WTC11 (cell line): ENCODE measurements at regions not wholly inside any gene's neighbourhood (a gene's known extent, or its start where the extent isn't known, plus 50 kb on each side); places are given as distances from the start of the nearest gene placed in this dataset.

Experiments
- ATAC-seq: fragments of 200-7000 bp; cut with Tn5 transposase; 2 replicates; pipeline ENCODE4 v1.10.0; 2021; ENCODE audit warnings: mild to moderate bottlenecking, moderate library complexity
- CTCF ChIA-PET: fragments of 300-600 bp; sonication (Branson Sonifier 250); formaldehyde crosslinking; loops from one replicate; lab custom pipeline; 2021; ENCODE audit warnings: antibody characterized with exemption; lab: Charles Lee
- POLR2A ChIA-PET: fragments of 350-600 bp; sonication (Branson Sonifier 250); formaldehyde crosslinking; loops from one replicate; lab custom pipeline; 2021; ENCODE audit warnings: antibody characterized with exemption; lab: Charles Lee
- DNase-seq: peaks from one replicate; pipeline ENCODE4 v3.0.0; 2021; ENCODE audit warnings: low spot score
- H3K27ac Mint-ChIP-seq: 2 replicates; pipeline ENCODE4 v1.8.0; 2021; ENCODE audit warnings: mixed read lengths
- H3K27me3 Mint-ChIP-seq: 2 replicates; pipeline ENCODE4 v1.8.0; 2021; ENCODE audit warnings: low read depth, mild to moderate bottlenecking, moderate library complexity, mixed read lengths
- H3K36me3 Mint-ChIP-seq: 2 replicates; pipeline ENCODE4 v1.8.0; 2021; ENCODE audit warnings: mixed read lengths
- H3K4me1 Mint-ChIP-seq: 2 replicates; pipeline ENCODE4 v1.8.0; 2022; ENCODE audit warnings: mixed read lengths
- H3K4me3 Mint-ChIP-seq: 2 replicates; pipeline ENCODE4 v1.8.0; 2021; ENCODE audit warnings: mild to moderate bottlenecking, moderate library complexity, mixed read lengths
- H3K9me3 Mint-ChIP-seq: 2 replicates; pipeline ENCODE4 v1.8.0; 2021; ENCODE audit warnings: mixed read lengths
- CBFB ChIP-seq: sonication (generic); formaldehyde crosslinking; IDR thresholded peaks from 2 replicates; pipeline ENCODE4 v1.8.1; 2022; ENCODE audit warnings: mild to moderate bottlenecking, low read depth, missing genetic modification reagents
- CREM ChIP-seq: sonication (generic); formaldehyde crosslinking; IDR thresholded peaks from 2 replicates; pipeline ENCODE4 v1.8.1; 2022; ENCODE audit warnings: mild to moderate bottlenecking, missing genetic modification reagents, moderate library complexity
- GTF2I ChIP-seq: fragments of 250-450 bp; sonication (Bioruptor Pico); conservative IDR thresholded peaks from 2 replicates; pipeline ENCODE4 v1.4.0; 2021; ENCODE audit warnings: mild to moderate bottlenecking
- JAZF1 ChIP-seq: fragments of 250-450 bp; sonication (Bioruptor Pico); IDR thresholded peaks from 2 replicates; pipeline ENCODE4 v1.9.0; 2021; ENCODE audit warnings: moderate library complexity, mild to moderate bottlenecking, inconsistent platforms
- NFATC4 ChIP-seq: fragments of 250-450 bp; sonication (Bioruptor Pico); IDR thresholded peaks from 2 replicates; pipeline ENCODE4 v1.9.0; 2021; ENCODE audit warnings: mild to moderate bottlenecking
- NR3C1 ChIP-seq: sonication (generic); formaldehyde crosslinking; conservative IDR thresholded peaks from 2 replicates; pipeline ENCODE4 v1.8.1; 2023; ENCODE audit warnings: low read depth, mild to moderate bottlenecking, missing genetic modification reagents
- OVOL2 ChIP-seq: fragments of 250-450 bp; sonication (Bioruptor Pico); IDR thresholded peaks from 2 replicates; pipeline ENCODE4 v1.9.0; 2021; ENCODE audit warnings: mild to moderate bottlenecking, borderline replicate concordance
- RELA ChIP-seq: sonication (generic); formaldehyde crosslinking; IDR thresholded peaks from 2 replicates; pipeline ENCODE4 v1.8.1; 2022; ENCODE audit warnings: missing genetic modification reagents, mild to moderate bottlenecking, borderline replicate concordance
- SMAD4 ChIP-seq: sonication (generic); formaldehyde crosslinking; IDR thresholded peaks from 2 replicates; pipeline ENCODE4 v1.8.0; 2022; ENCODE audit warnings: mild to moderate bottlenecking, missing genetic modification reagents
- TCF7 ChIP-seq: sonication (generic); formaldehyde crosslinking; IDR thresholded peaks from 2 replicates; pipeline ENCODE4 v1.8.0; 2022; ENCODE audit warnings: mild to moderate bottlenecking, low read depth, missing genetic modification reagents, moderate library complexity
- TP53 ChIP-seq: sonication (generic); formaldehyde crosslinking; IDR thresholded peaks from 2 replicates; pipeline ENCODE4 v1.8.1; 2023; ENCODE audit warnings: mild to moderate bottlenecking, missing genetic modification reagents
- ZNF232 ChIP-seq: sonication (generic); formaldehyde crosslinking; IDR thresholded peaks from 2 replicates; pipeline ENCODE4 v1.8.0; 2022; ENCODE audit warnings: mild to moderate bottlenecking, missing genetic modification reagents
- ZNF416 ChIP-seq: fragments of 250-450 bp; sonication (Bioruptor Pico); IDR thresholded peaks from 2 replicates; pipeline ENCODE4 v1.9.0; 2021; ENCODE audit warnings: mild to moderate bottlenecking, inconsistent platforms
- ZNF423 ChIP-seq: fragments of 250-450 bp; sonication (Bioruptor Pico); IDR thresholded peaks from 2 replicates; pipeline ENCODE4 v2.1.2; 2022; ENCODE audit warnings: mild to moderate bottlenecking, moderate library complexity
- TF ChIP-seq, protein P1 (sequence below): fragments of 250-450 bp; sonication (Bioruptor Pico); IDR thresholded peaks from 2 replicates; pipeline ENCODE4 v1.9.0; 2021; ENCODE audit warnings: mild to moderate bottlenecking
- TF ChIP-seq, protein P2 (sequence below): sonication (generic); formaldehyde crosslinking; IDR thresholded peaks from 2 replicates; pipeline ENCODE4 v1.8.0; 2023; ENCODE audit warnings: mild to moderate bottlenecking, missing genetic modification reagents
- TF ChIP-seq, protein P3 (sequence below): sonication (generic); formaldehyde crosslinking; IDR thresholded peaks from 2 replicates; pipeline ENCODE4 v1.8.1; 2022; ENCODE audit warnings: low read depth, missing genetic modification reagents, borderline replicate concordance
- TF ChIP-seq, protein P4 (sequence below): sonication (generic); formaldehyde crosslinking; IDR thresholded peaks from 2 replicates; pipeline ENCODE4 v1.8.0; 2023; ENCODE audit warnings: missing genetic modification reagents
- TF ChIP-seq, protein P5 (sequence below): sonication (generic); formaldehyde crosslinking; conservative IDR thresholded peaks from 2 replicates; pipeline ENCODE4 v1.8.1; 2023; ENCODE audit warnings: mild to moderate bottlenecking, low read depth, missing genetic modification reagents, moderate library complexity
- TF ChIP-seq, protein P6 (sequence below): fragments of 250-450 bp; sonication (Bioruptor Pico); IDR thresholded peaks from 2 replicates; pipeline ENCODE4 v1.8.0; 2021; ENCODE audit warnings: mild to moderate bottlenecking

DNA sequence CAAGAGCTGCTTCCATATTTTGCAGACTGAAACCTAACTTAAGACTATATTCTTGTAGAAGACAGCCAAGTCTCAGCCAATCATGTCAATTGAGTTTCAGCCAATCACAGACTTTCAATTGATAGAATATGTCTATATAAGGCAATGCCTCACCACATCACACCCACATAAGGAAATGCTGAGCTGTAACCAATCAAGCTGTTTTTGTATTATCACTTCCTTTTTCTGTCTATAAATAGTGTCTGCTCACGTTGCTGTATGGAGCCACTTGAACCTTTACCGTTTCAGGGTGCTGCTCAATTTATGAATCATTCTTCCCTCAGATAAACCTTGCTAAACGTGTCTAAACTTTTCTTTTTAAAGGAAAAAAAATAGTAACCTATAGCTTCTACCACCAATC lies 1554.4 kb upstream of the LRRTM1 start:
- POLR2A ChIA-PET, result interaction anchor here (0.7 kb wide), 1 partner anchor 752 kb away, joined by 4 read pairs; no protein-coding TSS in a partner anchor

DNA sequence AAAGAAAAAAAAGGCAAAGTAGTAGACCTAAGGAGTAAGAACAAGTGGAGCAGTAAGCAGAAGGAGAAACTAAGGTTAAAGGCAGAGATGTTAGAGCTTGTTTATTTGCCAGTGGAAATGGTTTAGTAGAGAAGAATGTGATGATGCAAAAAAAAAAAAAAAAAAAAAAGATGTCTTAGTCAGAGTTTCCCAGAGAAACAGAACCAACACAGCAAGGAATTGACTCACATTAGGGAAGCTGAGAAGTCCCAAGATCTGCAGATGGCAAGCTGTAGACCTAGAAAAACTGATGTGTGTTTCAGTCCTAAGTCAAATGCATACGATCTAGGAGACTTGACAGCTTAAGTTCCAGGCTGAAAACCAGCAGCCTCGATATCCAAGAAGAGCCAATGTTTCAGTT lies 1548.8 kb upstream of the LRRTM1 start:
- DNase-seq, result no peak
- Mint-ChIP-seq H3K9me3 (no peaks in the 10 kb centered on the region), H3K27me3 (no peaks in the 10 kb centered on the region), H3K27ac (no peak overlapping the region), H3K4me3 (no peak overlapping the region), H3K36me3 (no peaks in the 10 kb centered on the region), H3K4me1 (no peaks in the 10 kb centered on the region)
- CTCF ChIA-PET, result no interaction called here
- TF ChIP-seq JAZF1 (no peak), ZNF416 (no peak), SMAD4 (no peak), RELA (CRISPR knock-in tag) (no peak), CREM (no peak), NFATC4 (CRISPR knock-in tag) (no peak), ZNF232 (CRISPR knock-in tag) (no peak), TP53 (CRISPR knock-in tag) (no peak), NR3C1 (CRISPR knock-in tag) (no peak), OVOL2 (no peak), GTF2I (CRISPR knock-in tag) (no peak), CBFB (no peak)
- TF ChIP-seq, protein P1, sequence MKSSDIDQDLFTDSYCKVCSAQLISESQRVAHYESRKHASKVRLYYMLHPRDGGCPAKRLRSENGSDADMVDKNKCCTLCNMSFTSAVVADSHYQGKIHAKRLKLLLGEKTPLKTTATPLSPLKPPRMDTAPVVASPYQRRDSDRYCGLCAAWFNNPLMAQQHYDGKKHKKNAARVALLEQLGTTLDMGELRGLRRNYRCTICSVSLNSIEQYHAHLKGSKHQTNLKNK, result no peak
- TF ChIP-seq, protein P2, sequence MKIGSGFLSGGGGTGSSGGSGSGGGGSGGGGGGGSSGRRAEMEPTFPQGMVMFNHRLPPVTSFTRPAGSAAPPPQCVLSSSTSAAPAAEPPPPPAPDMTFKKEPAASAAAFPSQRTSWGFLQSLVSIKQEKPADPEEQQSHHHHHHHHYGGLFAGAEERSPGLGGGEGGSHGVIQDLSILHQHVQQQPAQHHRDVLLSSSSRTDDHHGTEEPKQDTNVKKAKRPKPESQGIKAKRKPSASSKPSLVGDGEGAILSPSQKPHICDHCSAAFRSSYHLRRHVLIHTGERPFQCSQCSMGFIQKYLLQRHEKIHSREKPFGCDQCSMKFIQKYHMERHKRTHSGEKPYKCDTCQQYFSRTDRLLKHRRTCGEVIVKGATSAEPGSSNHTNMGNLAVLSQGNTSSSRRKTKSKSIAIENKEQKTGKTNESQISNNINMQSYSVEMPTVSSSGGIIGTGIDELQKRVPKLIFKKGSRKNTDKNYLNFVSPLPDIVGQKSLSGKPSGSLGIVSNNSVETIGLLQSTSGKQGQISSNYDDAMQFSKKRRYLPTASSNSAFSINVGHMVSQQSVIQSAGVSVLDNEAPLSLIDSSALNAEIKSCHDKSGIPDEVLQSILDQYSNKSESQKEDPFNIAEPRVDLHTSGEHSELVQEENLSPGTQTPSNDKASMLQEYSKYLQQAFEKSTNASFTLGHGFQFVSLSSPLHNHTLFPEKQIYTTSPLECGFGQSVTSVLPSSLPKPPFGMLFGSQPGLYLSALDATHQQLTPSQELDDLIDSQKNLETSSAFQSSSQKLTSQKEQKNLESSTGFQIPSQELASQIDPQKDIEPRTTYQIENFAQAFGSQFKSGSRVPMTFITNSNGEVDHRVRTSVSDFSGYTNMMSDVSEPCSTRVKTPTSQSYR, result no peak
- TF ChIP-seq, protein P3, sequence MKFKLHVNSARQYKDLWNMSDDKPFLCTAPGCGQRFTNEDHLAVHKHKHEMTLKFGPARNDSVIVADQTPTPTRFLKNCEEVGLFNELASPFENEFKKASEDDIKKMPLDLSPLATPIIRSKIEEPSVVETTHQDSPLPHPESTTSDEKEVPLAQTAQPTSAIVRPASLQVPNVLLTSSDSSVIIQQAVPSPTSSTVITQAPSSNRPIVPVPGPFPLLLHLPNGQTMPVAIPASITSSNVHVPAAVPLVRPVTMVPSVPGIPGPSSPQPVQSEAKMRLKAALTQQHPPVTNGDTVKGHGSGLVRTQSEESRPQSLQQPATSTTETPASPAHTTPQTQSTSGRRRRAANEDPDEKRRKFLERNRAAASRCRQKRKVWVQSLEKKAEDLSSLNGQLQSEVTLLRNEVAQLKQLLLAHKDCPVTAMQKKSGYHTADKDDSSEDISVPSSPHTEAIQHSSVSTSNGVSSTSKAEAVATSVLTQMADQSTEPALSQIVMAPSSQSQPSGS, result no peak
- TF ChIP-seq, protein P4, sequence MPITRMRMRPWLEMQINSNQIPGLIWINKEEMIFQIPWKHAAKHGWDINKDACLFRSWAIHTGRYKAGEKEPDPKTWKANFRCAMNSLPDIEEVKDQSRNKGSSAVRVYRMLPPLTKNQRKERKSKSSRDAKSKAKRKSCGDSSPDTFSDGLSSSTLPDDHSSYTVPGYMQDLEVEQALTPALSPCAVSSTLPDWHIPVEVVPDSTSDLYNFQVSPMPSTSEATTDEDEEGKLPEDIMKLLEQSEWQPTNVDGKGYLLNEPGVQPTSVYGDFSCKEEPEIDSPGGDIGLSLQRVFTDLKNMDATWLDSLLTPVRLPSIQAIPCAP (CRISPR knock-in tag), result no peak
- POLR2A ChIA-PET, result interaction anchor here (0.6 to 0.7 kb wide), 2 partner anchors 45 to 146 kb away, joined by 4 read pairs; no protein-coding TSS in a partner anchor
- no peak for ATAC-seq

More for the DNA sequence above, 1554.4 kb upstream of the LRRTM1 start:
- TF ChIP-seq ZNF423 (CRISPR knock-in tag) (no peak), TCF7 (CRISPR knock-in tag) (no peak)
- TF ChIP-seq, protein P5, sequence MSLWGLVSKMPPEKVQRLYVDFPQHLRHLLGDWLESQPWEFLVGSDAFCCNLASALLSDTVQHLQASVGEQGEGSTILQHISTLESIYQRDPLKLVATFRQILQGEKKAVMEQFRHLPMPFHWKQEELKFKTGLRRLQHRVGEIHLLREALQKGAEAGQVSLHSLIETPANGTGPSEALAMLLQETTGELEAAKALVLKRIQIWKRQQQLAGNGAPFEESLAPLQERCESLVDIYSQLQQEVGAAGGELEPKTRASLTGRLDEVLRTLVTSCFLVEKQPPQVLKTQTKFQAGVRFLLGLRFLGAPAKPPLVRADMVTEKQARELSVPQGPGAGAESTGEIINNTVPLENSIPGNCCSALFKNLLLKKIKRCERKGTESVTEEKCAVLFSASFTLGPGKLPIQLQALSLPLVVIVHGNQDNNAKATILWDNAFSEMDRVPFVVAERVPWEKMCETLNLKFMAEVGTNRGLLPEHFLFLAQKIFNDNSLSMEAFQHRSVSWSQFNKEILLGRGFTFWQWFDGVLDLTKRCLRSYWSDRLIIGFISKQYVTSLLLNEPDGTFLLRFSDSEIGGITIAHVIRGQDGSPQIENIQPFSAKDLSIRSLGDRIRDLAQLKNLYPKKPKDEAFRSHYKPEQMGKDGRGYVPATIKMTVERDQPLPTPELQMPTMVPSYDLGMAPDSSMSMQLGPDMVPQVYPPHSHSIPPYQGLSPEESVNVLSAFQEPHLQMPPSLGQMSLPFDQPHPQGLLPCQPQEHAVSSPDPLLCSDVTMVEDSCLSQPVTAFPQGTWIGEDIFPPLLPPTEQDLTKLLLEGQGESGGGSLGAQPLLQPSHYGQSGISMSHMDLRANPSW (CRISPR knock-in tag), result no peak
- TF ChIP-seq, protein P6, sequence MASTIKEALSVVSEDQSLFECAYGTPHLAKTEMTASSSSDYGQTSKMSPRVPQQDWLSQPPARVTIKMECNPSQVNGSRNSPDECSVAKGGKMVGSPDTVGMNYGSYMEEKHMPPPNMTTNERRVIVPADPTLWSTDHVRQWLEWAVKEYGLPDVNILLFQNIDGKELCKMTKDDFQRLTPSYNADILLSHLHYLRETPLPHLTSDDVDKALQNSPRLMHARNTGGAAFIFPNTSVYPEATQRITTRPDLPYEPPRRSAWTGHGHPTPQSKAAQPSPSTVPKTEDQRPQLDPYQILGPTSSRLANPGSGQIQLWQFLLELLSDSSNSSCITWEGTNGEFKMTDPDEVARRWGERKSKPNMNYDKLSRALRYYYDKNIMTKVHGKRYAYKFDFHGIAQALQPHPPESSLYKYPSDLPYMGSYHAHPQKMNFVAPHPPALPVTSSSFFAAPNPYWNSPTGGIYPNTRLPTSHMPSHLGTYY, result no peak
- no peak overlapping the region for H3K27ac Mint-ChIP-seq
- H3K9me3 Mint-ChIP-seq, result peaks cover 10% of the 10 kb centered on the region
- CTCF ChIA-PET, result no interaction called here
- H3K4me3 Mint-ChIP-seq, result no peak overlapping the region
- H3K4me1 Mint-ChIP-seq, result no peaks in the 10 kb centered on the region
- no peaks in the 10 kb centered on the region for H3K27me3 Mint-ChIP-seq
- H3K36me3 Mint-ChIP-seq, result no peaks in the 10 kb centered on the region
- DNase-seq (no peak), ATAC-seq (no peak)
